Tibial nerve (tissue), 4 donors: ENCODE measurements at regions not wholly inside any gene's neighbourhood (a gene's known extent, or its start where the extent isn't known, plus 50 kb on each side); places are given as distances from the start of the nearest gene placed in this dataset.
"Not testable (repeated sequence)": the region's sequence is repeated elsewhere in the genome, so short reads cannot be mapped to it uniquely, and the experiment has no call there.

Experiments
- DNase-seq, 2 donors: peaks; one replicate each; pipeline ENCODE4 v3.0.0-alpha.2; 2019; ENCODE audit warnings: low spot score in 2 of 2
- H3K27ac ChIP-seq, 4 donors: fragments of 200-600 bp; sonication (generic) in 3 of 4; one replicate each; pipeline ENCODE4 v1.5.1; 2017 to 2019; ENCODE audit warnings: mild to moderate bottlenecking in 1 of 4
- H3K27me3 ChIP-seq, 2 donors: fragments of 200-600 bp; sonication (generic) in 1 of 2; one replicate each; pipeline versions ENCODE4 v1.5.1 to v1.6.0; 2017 to 2019
- H3K36me3 ChIP-seq, 3 donors: fragments of 200-600 bp; sonication (generic); one replicate each; pipeline ENCODE4 v1.5.1; 2018 to 2019
- H3K4me1 ChIP-seq, 4 donors: fragments of 200-600 bp; sonication (generic) in 3 of 4; one replicate each; pipeline ENCODE4 v1.5.1; 2017 to 2019
- H3K4me3 ChIP-seq, 4 donors: fragments of 200-600 bp; sonication (generic) in 3 of 4; one replicate each; pipeline ENCODE4 v1.5.1; 2017 to 2019; ENCODE audit warnings: mild to moderate bottlenecking in 1 of 4, moderate library complexity in 1 of 4
- H3K9me3 ChIP-seq, 4 donors: fragments of 200-600 bp; sonication (generic) in 3 of 4; one replicate each; pipeline ENCODE4 v1.5.1; 2017 to 2019
- EP300 ChIP-seq, 2 donors: sonication (generic); formaldehyde crosslinking; IDR thresholded peaks; one replicate each; pipeline ENCODE4 v1.6.1; 2017; ENCODE audit warnings: antibody characterized with exemption in 2 of 2, mild to moderate bottlenecking in 1 of 2
- POLR2A ChIP-seq, 2 donors: fragments of 450-650 bp; IDR thresholded peaks; one replicate each; pipeline ENCODE4 v1.6.1; 2017; ENCODE audit warnings: antibody characterized with exemption in 2 of 2, mild to moderate bottlenecking in 2 of 2, moderate library complexity in 2 of 2
- WGBS, 2 donors: methylation state at CpG; one replicate each; pipeline ENCODE4 v1.1.5; 2018; 5-methylcytosine and 5-hydroxymethylcytosine counted together
- TF ChIP-seq, protein P1 (sequence below), 5 experiments: fragments of 200-600 bp in 3 of 5; fragments of 450-650 bp in 2 of 5; sonication (generic) in 3 of 5; IDR thresholded peaks; one replicate each; pipeline ENCODE4 v1.5.1; 2016 to 2019; ENCODE audit warnings: antibody characterized with exemption in 5 of 5, mild to moderate bottlenecking in 3 of 5, moderate library complexity in 2 of 5

- Histone ChIP-seq H3K27me3 (no peaks in the 10 kb centered on the region), H3K36me3 (no peaks in the 10 kb centered on the region), H3K4me1 (no peaks in the 10 kb centered on the region), H3K4me3 (no peak overlapping the region), H3K27ac (no peak overlapping the region), H3K9me3 (no peaks in the 10 kb centered on the region)
- no peak for DNase-seq
- TF ChIP-seq POLR2A (IDR thresholded peaks at IDR 0.05), result no peak
- 64 to 69% methylated on average over 10 of the region's 10 CpGs for WGBS, 2 donors
Measured at GRCh38 chr7:29642494-29643155, 79.0 kb downstream of the PRR15 start.

DNA sequence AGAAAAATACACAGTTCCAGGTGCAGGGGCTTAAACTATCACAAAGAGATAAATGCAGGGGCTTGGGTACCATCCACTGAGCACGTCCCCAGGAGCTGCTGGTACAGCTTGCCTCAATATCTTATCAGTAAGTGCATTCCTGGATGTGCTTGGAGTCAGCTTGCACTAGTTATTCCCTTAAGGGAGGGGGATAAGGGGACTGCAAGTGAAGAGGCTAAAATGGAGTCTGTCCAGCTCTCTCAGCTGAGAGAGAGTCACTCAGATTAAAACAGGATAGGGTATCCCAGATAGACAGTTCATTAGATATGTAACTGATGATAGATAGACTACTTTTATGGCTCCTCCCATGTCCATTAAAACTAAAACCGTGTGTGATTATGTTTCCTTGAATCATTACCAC is 82.5 kb downstream of the PRR15 start:
- not testable (repeated sequence) for H3K27me3 ChIP-seq, H3K4me3 ChIP-seq, H3K27ac ChIP-seq, H3K4me1 ChIP-seq, H3K9me3 ChIP-seq, DNase-seq
- H3K36me3 ChIP-seq, result peaks cover 0 to 19% (median 0%) of the 10 kb centered on the region in 3 donors
- WGBS, 2 donors, result 64 to 66% methylated on average over 2 of the region's 2 CpGs

- TF ChIP-seq EP300 (IDR thresholded peaks at IDR 0.05) (no peak), POLR2A (IDR thresholded peaks at IDR 0.05) (no peak)
- TF ChIP-seq, protein P1, sequence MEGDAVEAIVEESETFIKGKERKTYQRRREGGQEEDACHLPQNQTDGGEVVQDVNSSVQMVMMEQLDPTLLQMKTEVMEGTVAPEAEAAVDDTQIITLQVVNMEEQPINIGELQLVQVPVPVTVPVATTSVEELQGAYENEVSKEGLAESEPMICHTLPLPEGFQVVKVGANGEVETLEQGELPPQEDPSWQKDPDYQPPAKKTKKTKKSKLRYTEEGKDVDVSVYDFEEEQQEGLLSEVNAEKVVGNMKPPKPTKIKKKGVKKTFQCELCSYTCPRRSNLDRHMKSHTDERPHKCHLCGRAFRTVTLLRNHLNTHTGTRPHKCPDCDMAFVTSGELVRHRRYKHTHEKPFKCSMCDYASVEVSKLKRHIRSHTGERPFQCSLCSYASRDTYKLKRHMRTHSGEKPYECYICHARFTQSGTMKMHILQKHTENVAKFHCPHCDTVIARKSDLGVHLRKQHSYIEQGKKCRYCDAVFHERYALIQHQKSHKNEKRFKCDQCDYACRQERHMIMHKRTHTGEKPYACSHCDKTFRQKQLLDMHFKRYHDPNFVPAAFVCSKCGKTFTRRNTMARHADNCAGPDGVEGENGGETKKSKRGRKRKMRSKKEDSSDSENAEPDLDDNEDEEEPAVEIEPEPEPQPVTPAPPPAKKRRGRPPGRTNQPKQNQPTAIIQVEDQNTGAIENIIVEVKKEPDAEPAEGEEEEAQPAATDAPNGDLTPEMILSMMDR (IDR thresholded peaks at IDR 0.05), result no peak
- H3K9me3 ChIP-seq, result no peaks in the 10 kb centered on the region
- no peaks in the 10 kb centered on the region for H3K4me1 ChIP-seq
- H3K4me3 ChIP-seq, result no peak overlapping the region
- no peak overlapping the region for H3K27ac ChIP-seq
- DNase-seq, result no peak
- WGBS, 2 donors, result 88 to 97% methylated on average over 4 of the region's 4 CpGs
- peaks cover 0 to 19% (median 0%) of the 10 kb centered on the region in 3 donors for H3K36me3 ChIP-seq
- H3K27me3 ChIP-seq, result no peaks in the 10 kb centered on the region
Measured at GRCh38 chr7:29647020-29647654, 83.5 kb downstream of the PRR15 start.

DNA sequence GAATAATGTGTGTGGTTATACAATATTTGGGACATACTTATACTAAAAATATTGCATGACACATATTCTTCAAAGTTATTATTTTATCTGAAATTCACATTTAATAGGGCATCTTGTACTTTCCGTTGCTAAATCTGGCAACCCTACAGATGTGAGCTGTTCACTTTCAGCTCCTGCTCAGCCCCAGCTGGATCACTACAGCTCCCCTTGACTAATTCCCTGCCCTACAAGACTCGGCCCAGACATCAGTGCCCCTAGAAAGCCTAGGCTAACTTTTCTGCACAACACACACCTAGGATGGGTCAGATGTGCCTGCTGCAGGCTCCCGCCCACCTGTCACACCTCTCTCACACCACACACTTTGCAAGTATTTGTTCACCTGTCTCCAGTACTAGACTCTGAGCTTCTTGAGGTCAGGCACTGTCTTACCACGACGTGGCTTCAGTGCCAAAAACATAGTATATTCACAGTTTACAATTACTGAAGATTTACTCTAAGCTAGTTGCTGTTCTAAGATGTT is 84.1 kb downstream of the PRR15 start:
- DNase-seq, H3K9me3 ChIP-seq, H3K27me3 ChIP-seq, H3K4me1 ChIP-seq, H3K4me3 ChIP-seq, H3K27ac ChIP-seq: not testable (repeated sequence)
- WGBS, 2 donors, result 86 to 88% methylated on average over 5 of the region's 5 CpGs
- H3K36me3 ChIP-seq, result peaks cover 0 to 19% (median 0%) of the 10 kb centered on the region in 3 donors

GRCh38 chr7:29649028-29649716 is 85.5 kb downstream of the PRR15 start:
- Histone ChIP-seq H3K27me3 (no peaks in the 10 kb centered on the region), H3K4me3 (no peak overlapping the region), H3K36me3 (peaks cover 0 to 19% (median 0%) of the 10 kb centered on the region in 3 donors), H3K27ac (no peak overlapping the region), H3K4me1 (no peaks in the 10 kb centered on the region), H3K9me3 (no peaks in the 10 kb centered on the region)
- WGBS, 2 donors, result 92 to 96% methylated on average over 33 of the region's 33 CpGs
- TF ChIP-seq, protein P1 (IDR thresholded peaks at IDR 0.05), result no peak
- TF ChIP-seq EP300 (IDR thresholded peaks at IDR 0.05), result no peak
- no peak for TF ChIP-seq POLR2A (IDR thresholded peaks at IDR 0.05)
- DNase-seq, result no peak

GRCh38 chr7:29649876-29650275 is 86.2 kb downstream of the PRR15 start:
- 95 to 98% methylated on average over 21 of the region's 21 CpGs for WGBS, 2 donors
- Histone ChIP-seq H3K9me3 (no peaks in the 10 kb centered on the region), H3K4me3 (no peak overlapping the region), H3K4me1 (no peaks in the 10 kb centered on the region), H3K27ac (no peak overlapping the region), H3K27me3 (no peaks in the 10 kb centered on the region), H3K36me3 (peaks cover 0 to 19% (median 0%) of the 10 kb centered on the region in 3 donors)
- no peak for DNase-seq
- TF ChIP-seq EP300 (IDR thresholded peaks at IDR 0.05) (no peak), POLR2A (IDR thresholded peaks at IDR 0.05) (no peak)

DNA sequence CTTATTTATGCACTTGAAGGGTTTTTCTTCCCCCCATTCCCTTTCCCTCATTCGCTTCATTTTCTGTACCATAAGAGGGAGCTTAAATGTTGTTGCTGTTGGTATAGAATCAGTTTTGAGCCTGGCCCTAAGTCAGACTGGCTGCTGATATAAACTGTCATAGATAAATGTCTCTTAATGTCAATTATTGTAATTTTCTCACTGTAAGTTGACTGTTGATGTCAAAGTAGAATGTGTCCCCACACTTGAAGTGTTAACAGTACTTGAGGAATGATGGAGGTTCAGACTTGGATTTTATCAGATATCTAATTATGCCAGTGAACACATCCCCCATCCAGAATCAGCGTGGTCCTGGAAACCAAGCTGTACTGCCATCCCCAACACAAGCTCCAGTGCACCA is 87.8 kb downstream of the PRR15 start:
- H3K27me3 ChIP-seq, result no peaks in the 10 kb centered on the region
- no peaks in the 10 kb centered on the region for H3K9me3 ChIP-seq
- H3K4me3 ChIP-seq, result no peak overlapping the region
- H3K27ac ChIP-seq, result no peak overlapping the region
- no peaks in the 10 kb centered on the region for H3K4me1 ChIP-seq
- no peak for DNase-seq
- H3K36me3 ChIP-seq, result peaks cover 0 to 19% (median 0%) of the 10 kb centered on the region in 3 donors
- WGBS, 2 donors, result 67 to 98% methylated on average over 2 of the region's 2 CpGs
- TF ChIP-seq POLR2A (IDR thresholded peaks at IDR 0.05) (no peak), EP300 (IDR thresholded peaks at IDR 0.05) (no peak)
- TF ChIP-seq, protein P1 (IDR thresholded peaks at IDR 0.05), result no peak
